Esophagus squamous epithelium (tissue), 4 donors: ENCODE measurements at regions not wholly inside any gene's neighbourhood (a gene's known extent, or its start where the extent isn't known, plus 50 kb on each side); places are given as distances from the start of the nearest gene placed in this dataset.

ENCODE experiments used
- POLR2A ChIP-seq, 4 donors: fragments of 450-650 bp; IDR thresholded peaks; one replicate each; pipeline ENCODE4 v1.6.1; 2017; ENCODE audit warnings: antibody characterized with exemption in 4 of 4, mild to moderate bottlenecking in 4 of 4, moderate library complexity in 3 of 4
- TF ChIP-seq, protein P1 (sequence below), 6 experiments: fragments of 450-650 bp in 4 of 6; fragments of 200-600 bp in 2 of 6; sonication (generic) in 2 of 6; IDR thresholded peaks; one replicate each; pipeline ENCODE4 v1.5.1; 2016 to 2019; ENCODE audit warnings: antibody characterized with exemption in 6 of 6, mild to moderate bottlenecking in 4 of 6, moderate library complexity in 4 of 6

- TF ChIP-seq, protein P1, sequence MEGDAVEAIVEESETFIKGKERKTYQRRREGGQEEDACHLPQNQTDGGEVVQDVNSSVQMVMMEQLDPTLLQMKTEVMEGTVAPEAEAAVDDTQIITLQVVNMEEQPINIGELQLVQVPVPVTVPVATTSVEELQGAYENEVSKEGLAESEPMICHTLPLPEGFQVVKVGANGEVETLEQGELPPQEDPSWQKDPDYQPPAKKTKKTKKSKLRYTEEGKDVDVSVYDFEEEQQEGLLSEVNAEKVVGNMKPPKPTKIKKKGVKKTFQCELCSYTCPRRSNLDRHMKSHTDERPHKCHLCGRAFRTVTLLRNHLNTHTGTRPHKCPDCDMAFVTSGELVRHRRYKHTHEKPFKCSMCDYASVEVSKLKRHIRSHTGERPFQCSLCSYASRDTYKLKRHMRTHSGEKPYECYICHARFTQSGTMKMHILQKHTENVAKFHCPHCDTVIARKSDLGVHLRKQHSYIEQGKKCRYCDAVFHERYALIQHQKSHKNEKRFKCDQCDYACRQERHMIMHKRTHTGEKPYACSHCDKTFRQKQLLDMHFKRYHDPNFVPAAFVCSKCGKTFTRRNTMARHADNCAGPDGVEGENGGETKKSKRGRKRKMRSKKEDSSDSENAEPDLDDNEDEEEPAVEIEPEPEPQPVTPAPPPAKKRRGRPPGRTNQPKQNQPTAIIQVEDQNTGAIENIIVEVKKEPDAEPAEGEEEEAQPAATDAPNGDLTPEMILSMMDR (IDR thresholded peaks at IDR 0.05): no peak
- TF ChIP-seq POLR2A (IDR thresholded peaks at IDR 0.05): no peak
Observed at GRCh38 chr10:16381083-16381482, 55.7 kb upstream of the PTER start.
